22Rv1 (cell line): ENCODE measurements at regions not wholly inside any gene's neighbourhood (a gene's known extent, or its start where the extent isn't known, plus 50 kb on each side); places are given as distances from the start of the nearest gene placed in this dataset.

Experiments used
- CTCF ChIP-seq: fragments of 450-650 bp; IDR thresholded peaks from 2 replicates; pipeline ENCODE4 v1.5.1; 2017; ENCODE audit warnings: mild to moderate bottlenecking
- ZFX ChIP-seq: fragments of 450-650 bp; IDR thresholded peaks from 2 replicates; pipeline ENCODE4 v1.6.1; 2017; ENCODE audit warnings: antibody characterized with exemption, borderline replicate concordance

GRCh38 chr21:32070126-32070525 is 197.3 kb downstream of the HUNK start:
- TF ChIP-seq CTCF (no peak), ZFX (no peak)
